ENCODE measurements at regions not wholly inside any gene's neighbourhood (a gene's known extent, or its start where the extent isn't known, plus 50 kb on each side); places are given as distances from the start of the nearest gene placed in this dataset.

DNA sequence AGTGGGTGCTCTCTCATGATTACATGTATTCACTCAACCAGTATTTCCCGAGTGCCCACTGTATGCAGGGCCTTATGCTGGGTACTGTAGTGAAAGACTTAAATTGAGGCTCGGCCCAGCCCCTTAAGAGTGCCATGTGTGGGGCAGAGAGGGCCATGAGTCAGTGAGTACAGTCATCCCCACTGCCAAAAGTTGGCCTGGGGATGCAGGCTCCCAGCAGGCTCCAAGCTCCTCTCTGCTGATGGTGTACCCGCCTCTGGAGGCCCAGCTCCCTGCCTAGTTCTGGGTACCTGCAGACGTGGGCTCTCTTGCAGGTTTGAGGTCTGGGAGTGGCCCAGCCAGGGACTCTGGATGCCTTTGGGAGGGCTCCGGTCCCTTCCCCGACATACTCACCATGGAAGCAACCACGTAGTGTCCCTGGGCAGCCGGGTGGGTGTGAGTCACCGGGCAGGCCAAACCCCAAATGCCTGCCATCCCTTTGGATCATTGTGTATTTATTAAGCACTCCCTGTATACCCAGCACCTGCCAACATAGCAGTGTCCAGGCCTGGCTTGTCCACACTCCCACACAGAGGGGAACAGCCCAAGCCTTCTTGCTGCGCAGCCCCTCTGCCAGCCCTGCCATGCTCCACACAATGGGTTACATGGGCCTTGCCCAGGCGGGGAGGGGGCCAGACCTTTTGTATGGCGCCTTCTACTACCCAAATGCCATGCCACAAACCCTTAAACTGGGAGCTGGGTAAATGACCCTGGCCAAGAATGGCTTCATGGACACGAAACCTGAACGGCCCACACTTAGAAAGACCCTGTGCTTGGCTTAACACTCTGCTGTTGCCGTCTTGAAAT, 153.6 kb downstream of the VEGFA start:
- DNase-seq, result no peak

DNA sequence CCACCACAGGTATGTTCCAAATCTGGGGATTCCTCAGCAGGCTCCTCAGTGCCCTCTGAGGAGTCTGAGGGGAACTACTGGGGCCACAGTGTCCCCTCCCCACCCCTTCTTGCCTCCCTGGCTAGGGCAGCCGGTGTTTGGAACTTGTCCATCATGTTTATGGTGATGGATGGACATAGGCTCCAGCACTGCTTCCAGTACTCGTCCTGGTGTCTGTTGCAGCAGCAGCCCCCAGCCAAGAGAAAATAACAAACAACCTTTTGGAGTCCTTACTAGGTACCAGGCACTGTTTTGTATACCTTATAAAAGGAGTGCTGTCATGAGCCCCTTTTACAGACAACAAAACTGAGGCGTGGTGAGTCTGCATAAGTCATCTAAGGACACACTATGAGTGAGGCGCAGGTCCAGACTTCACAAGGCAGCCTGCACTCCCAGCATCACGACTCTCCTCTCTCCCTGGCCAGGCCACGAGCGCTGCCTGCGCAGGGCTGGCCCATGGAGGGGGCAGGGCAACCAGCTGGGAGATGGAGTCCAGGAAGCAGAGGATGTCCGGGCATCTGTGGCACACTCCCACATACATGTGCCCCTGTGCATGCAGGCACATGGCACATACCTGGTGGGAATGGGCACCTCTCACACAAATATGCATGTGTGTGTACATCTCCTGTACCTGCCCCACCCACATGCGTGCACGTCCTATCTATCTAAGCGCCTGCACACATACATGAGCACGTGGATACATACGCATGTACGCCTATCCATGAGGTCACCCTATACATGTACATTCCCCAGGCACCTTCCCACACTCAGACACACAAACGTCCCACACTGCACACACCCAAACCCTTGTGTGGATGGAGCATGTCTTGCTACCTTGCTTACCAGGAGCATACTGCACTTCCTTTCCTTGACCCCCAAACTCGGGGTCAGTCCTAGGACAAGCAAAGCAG, 152.7 kb downstream of the VEGFA start:
- DNase-seq, result no peak

GRCh38 chr6:43921548-43922425, 151.8 kb downstream of the VEGFA start:
- no peak for DNase-seq

- no peak for DNase-seq
These were observed 151.0 kb downstream of the VEGFA start for GRCh38 chr6:43921039-43921438.

DNA sequence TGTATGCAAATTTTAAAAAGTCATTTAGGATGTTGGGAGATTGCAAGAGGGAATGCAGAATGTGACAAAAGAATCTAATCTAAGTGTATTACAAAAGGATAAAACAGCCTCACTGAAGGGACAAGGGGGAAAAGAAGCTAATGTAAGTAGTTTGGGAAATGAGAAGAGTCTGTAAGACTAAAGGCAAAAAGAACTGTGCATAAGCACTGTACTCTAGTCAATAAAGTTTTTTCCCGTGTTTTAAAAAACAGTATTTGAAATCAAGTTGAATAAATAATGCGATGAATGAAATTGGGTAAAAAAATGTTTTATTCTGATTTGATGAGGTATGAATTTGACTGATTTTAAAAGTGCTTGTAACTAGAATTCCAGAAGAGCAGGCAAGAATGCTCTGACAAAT, 149.8 kb downstream of the VEGFA start:
- no peak for DNase-seq

GRCh38 chr6:43917878-43918382, 147.9 kb downstream of the VEGFA start:
- DNase-seq, result no peak

GRCh38 chr6:43916924-43917877, 147.2 kb downstream of the VEGFA start:
- no peak for DNase-seq

GRCh38 chr6:43915986-43916923, 146.2 kb downstream of the VEGFA start:
- DNase-seq, result no peak

GRCh38 chr6:43915208-43915869, 145.3 kb downstream of the VEGFA start:
- DNase-seq, result no peak

GRCh38 chr6:43914272-43915147, 144.5 kb downstream of the VEGFA start:
- DNase-seq, result no peak

DNA sequence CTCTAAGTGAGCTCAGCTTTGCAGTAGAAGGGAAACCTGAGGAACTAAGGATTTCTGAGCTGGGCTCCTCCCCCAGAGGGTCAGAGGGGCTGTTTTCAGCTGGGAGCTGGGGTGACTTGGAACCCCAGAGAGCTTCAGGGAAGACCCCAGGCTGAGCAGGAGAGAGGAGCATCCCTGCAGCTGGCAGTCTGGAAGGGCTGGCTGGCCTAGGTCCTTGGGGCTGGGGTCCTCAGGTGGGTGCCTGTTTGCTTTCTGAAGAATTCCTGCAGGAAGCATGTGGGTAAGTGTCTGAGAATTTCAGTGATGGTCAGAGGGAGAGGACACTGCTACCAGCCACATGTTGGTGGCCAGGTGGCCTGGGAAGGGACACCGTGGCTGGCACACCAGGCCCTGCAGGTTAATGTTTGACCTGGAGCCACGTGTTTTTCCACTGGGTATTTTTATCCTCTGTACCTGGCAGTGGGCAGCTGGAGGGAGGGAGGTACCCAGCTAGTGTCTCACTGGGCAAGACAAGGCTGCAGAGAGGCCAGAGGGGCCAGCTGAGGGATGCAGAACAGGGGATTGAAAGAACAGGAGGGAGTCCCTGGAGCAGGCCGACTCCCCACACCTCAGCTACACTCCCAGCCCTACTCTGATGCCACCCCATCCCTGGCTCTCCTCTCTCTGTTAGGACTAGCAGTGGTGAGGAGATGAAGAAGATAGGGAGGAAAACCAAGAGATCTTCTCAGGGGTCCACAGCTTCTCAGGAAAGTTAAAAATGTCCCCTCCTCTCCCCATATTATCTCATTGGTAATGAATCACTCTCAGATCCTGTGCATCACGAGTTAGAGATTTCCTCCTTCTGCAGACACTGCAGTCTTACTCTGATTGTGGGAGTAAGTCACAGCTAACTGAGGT, 143.6 kb downstream of the VEGFA start:
- DNase-seq, result no peak

- DNase-seq, result no peak
These were observed 142.8 kb downstream of the VEGFA start for GRCh38 chr6:43912598-43913371.

- no peak for DNase-seq
These were observed 142.1 kb downstream of the VEGFA start for GRCh38 chr6:43912116-43912577.

- DNase-seq, result no peak
These were observed 141.5 kb downstream of the VEGFA start for GRCh38 chr6:43911354-43912115.
